K562 (cell line): ENCODE measurements at regions not wholly inside any gene's neighbourhood (a gene's known extent, or its start where the extent isn't known, plus 50 kb on each side); places are given as distances from the start of the nearest gene placed in this dataset.

ENCODE experiments used
- MGA ChIP-seq: fragments of 450-650 bp; IDR thresholded peaks from 2 replicates; pipeline ENCODE4 v1.6.1; 2016; ENCODE audit warnings: mild to moderate bottlenecking, moderate library complexity

GRCh38 chr4:179095585-179096221 is 1653.5 kb upstream of the AGA start (continued):
- no peak for TF ChIP-seq MGA
- TF ChIP-seq, all 486 proteins: peak for 2
